ENCODE measurements at regions not wholly inside any gene's neighbourhood (a gene's known extent, or its start where the extent isn't known, plus 50 kb on each side); places are given as distances from the start of the nearest gene placed in this dataset.
"Not testable (repeated sequence)": the region's sequence is repeated elsewhere in the genome, so short reads cannot be mapped to it uniquely, and the experiment has no call there.

GRCh38 chr10:30747633-30748032 is 118.1 kb upstream of the LYZL2 start:
- no peak for DNase-seq (ENCODE audit: low spot score)
- TF ChIP-seq CTCF (IDR thresholded peaks at IDR 0.05; ENCODE audit: extremely low read depth, missing control alignments) = no peak

GRCh38 chr10:30745953-30746352 is 116.4 kb upstream of the LYZL2 start:
- DNase-seq (ENCODE audit: low spot score) = no peak
- TF ChIP-seq CTCF (IDR thresholded peaks at IDR 0.05; ENCODE audit: extremely low read depth, missing control alignments) = no peak

- DNase-seq (ENCODE audit: low spot score) = no peak
- no peak for TF ChIP-seq CTCF (IDR thresholded peaks at IDR 0.05; ENCODE audit: extremely low read depth, missing control alignments)
Observed at GRCh38 chr10:30744106-30744505, 114.6 kb upstream of the LYZL2 start.

- TF ChIP-seq CTCF (IDR thresholded peaks at IDR 0.05; ENCODE audit: extremely low read depth, missing control alignments) = no peak
- no peak for DNase-seq (ENCODE audit: low spot score)
Observed at GRCh38 chr10:30743586-30743985, 114.0 kb upstream of the LYZL2 start.

- DNase-seq (ENCODE audit: low spot score) = no peak
- no peak for TF ChIP-seq CTCF (IDR thresholded peaks at IDR 0.05; ENCODE audit: extremely low read depth, missing control alignments)
Observed at GRCh38 chr10:30742471-30742870, 112.9 kb upstream of the LYZL2 start.

- DNase-seq (ENCODE audit: low spot score) = not testable (repeated sequence)
Observed at GRCh38 chr10:30740774-30741173, 111.2 kb upstream of the LYZL2 start.

GRCh38 chr10:30738416-30738815 is 108.9 kb upstream of the LYZL2 start:
- no peak for TF ChIP-seq CTCF (IDR thresholded peaks at IDR 0.05; ENCODE audit: extremely low read depth, missing control alignments)
- no peak for DNase-seq (ENCODE audit: low spot score)

- no peak for TF ChIP-seq CTCF (IDR thresholded peaks at IDR 0.05; ENCODE audit: extremely low read depth, missing control alignments)
- peak; percentile 74 for DNase-seq (ENCODE audit: low spot score)
Observed at GRCh38 chr10:30737931-30738391, 108.4 kb upstream of the LYZL2 start.
